GM18907 (cell line): ENCODE measurements at regions not wholly inside any gene's neighbourhood (a gene's known extent, or its start where the extent isn't known, plus 50 kb on each side); places are given as distances from the start of the nearest gene placed in this dataset.
A peak's percentile ranks its signal among the peaks of the same experiment; 100 is the strongest.
"Not testable (repeated sequence)": the region's sequence is repeated elsewhere in the genome, so short reads cannot be mapped to it uniquely, and the experiment has no call there.

Experiments
- ATAC-seq: cut with Tn5 transposase; IDR thresholded peaks from one replicate; pipeline ENCODE4 v1.9.1; 2021; ENCODE audit warnings: mild to moderate bottlenecking, moderate library complexity; ENCODE audit not compliant: unreplicated experiment

- no peak for ATAC-seq
Measured at GRCh38 chr14:96683562-96684289, 113.5 kb upstream of the VRK1 start.

GRCh38 chr14:96686126-96686525 is 111.1 kb upstream of the VRK1 start:
- no peak for ATAC-seq

- no peak for ATAC-seq
Measured at GRCh38 chr14:96688629-96689028, 108.6 kb upstream of the VRK1 start.

GRCh38 chr14:96690713-96691383 is 106.3 kb upstream of the VRK1 start:
- ATAC-seq = no peak

- ATAC-seq = no peak
Measured at GRCh38 chr14:96693252-96693820, 103.8 kb upstream of the VRK1 start.

GRCh38 chr14:96693987-96694386 is 103.2 kb upstream of the VRK1 start:
- no peak for ATAC-seq

GRCh38 chr14:96698960-96699539 is 98.1 kb upstream of the VRK1 start:
- peak; percentile 59 for ATAC-seq

- no peak for ATAC-seq
Measured at GRCh38 chr14:96699666-96700065, 97.5 kb upstream of the VRK1 start.

GRCh38 chr14:96702831-96703230 is 94.4 kb upstream of the VRK1 start:
- no peak for ATAC-seq

- ATAC-seq = no peak
Measured at GRCh38 chr14:96705422-96706092, 91.6 kb upstream of the VRK1 start.

GRCh38 chr14:96706893-96707292 is 90.3 kb upstream of the VRK1 start:
- no peak for ATAC-seq

GRCh38 chr14:96710060-96710666 is 87.0 kb upstream of the VRK1 start:
- peak; percentile 62 for ATAC-seq

GRCh38 chr14:96711559-96712267 is 85.5 kb upstream of the VRK1 start:
- ATAC-seq = no peak

GRCh38 chr14:96713426-96713825 is 83.8 kb upstream of the VRK1 start:
- ATAC-seq = no peak

- ATAC-seq = not testable (repeated sequence)
Measured at GRCh38 chr14:96714537-96714936, 82.6 kb upstream of the VRK1 start.

- ATAC-seq = no peak
Measured at GRCh38 chr14:96717116-96717515, 80.1 kb upstream of the VRK1 start.

- ATAC-seq = no peak
Measured at GRCh38 chr14:96718407-96718806, 78.8 kb upstream of the VRK1 start.

GRCh38 chr14:96720702-96721101 is 76.5 kb upstream of the VRK1 start:
- not testable (repeated sequence) for ATAC-seq

GRCh38 chr14:96722736-96723135 is 74.4 kb upstream of the VRK1 start:
- no peak for ATAC-seq

- ATAC-seq = no peak
Measured at GRCh38 chr14:96723946-96724345, 73.2 kb upstream of the VRK1 start.
